Hepatocyte (in vitro differentiated cells): ENCODE measurements at regions not wholly inside any gene's neighbourhood (a gene's known extent, or its start where the extent isn't known, plus 50 kb on each side); places are given as distances from the start of the nearest gene placed in this dataset.

Experiments
- DNase-seq: peaks from one replicate; pipeline ENCODE4 v3.0.0-alpha.2; 2016; ENCODE audit warnings: low spot score
- H2AFZ ChIP-seq: fragments of 200-600 bp; sonication (generic); 2 replicates; pipeline ENCODE4 v1.6.0; 2016; ENCODE audit warnings: antibody characterized with exemption, mild to moderate bottlenecking
- H3K27ac ChIP-seq: fragments of 200-600 bp; sonication (generic); 2 replicates; pipeline ENCODE4 v1.5.1; 2016; ENCODE audit warnings: mild to moderate bottlenecking
- H3K27me3 ChIP-seq: fragments of 200-600 bp; sonication (generic); 2 replicates; pipeline ENCODE4 v1.6.1; 2016
- H3K36me3 ChIP-seq: fragments of 200-600 bp; sonication (generic); replicated peaks from 2 replicates; pipeline ENCODE4 v1.5.1; 2016; ENCODE audit warnings: low read depth; ENCODE audit not compliant: insufficient read depth
- H3K4me1 ChIP-seq: fragments of 200-600 bp; sonication (generic); 2 replicates; pipeline ENCODE4 v1.5.1; 2016; ENCODE audit warnings: mild to moderate bottlenecking, moderate library complexity; ENCODE audit not compliant: insufficient read depth
- H3K4me2 ChIP-seq: fragments of 200-600 bp; sonication (generic); 2 replicates; pipeline ENCODE4 v1.6.0; 2016
- H3K4me3 ChIP-seq: fragments of 200-600 bp; sonication (generic); 2 replicates; pipeline ENCODE4 v1.5.1; 2016; ENCODE audit warnings: mild to moderate bottlenecking
- H3K79me2 ChIP-seq: fragments of 200-600 bp; sonication (generic); 2 replicates; pipeline ENCODE4 v1.6.0; 2017; ENCODE audit warnings: mild to moderate bottlenecking
- H3K9me2 ChIP-seq: fragments of 200-600 bp; sonication (generic); replicated peaks from 2 replicates; pipeline ENCODE4 v1.6.0; 2017; ENCODE audit warnings: mild to moderate bottlenecking; ENCODE audit not compliant: insufficient read depth
- H3K9me3 ChIP-seq: fragments of 200-600 bp; sonication (generic); 2 replicates; pipeline ENCODE4 v1.5.1; 2016; ENCODE audit warnings: low read depth, mild to moderate bottlenecking
- H4K20me1 ChIP-seq: fragments of 200-600 bp; sonication (generic); 2 replicates; pipeline ENCODE4 v1.6.0; 2016; ENCODE audit warnings: mild to moderate bottlenecking; ENCODE audit not compliant: insufficient read depth, poor library complexity, severe bottlenecking
- CTCF ChIP-seq: fragments of 200-600 bp; sonication (generic); IDR thresholded peaks from 2 replicates; pipeline ENCODE4 v1.5.1; 2016; ENCODE audit warnings: antibody characterized with exemption, mild to moderate bottlenecking; ENCODE audit not compliant: poor library complexity
- EZH2 ChIP-seq: fragments of 200-600 bp; sonication (generic); IDR thresholded peaks from 2 replicates; pipeline ENCODE4 v1.6.1; 2016; ENCODE audit warnings: antibody characterized with exemption, mild to moderate bottlenecking, borderline replicate concordance
- EZH2phosphoT487 ChIP-seq: fragments of 200-600 bp; sonication (generic); IDR thresholded peaks from one replicate; pipeline ENCODE4 v1.6.1; 2018; ENCODE audit warnings: antibody characterized with exemption, mild to moderate bottlenecking, low read depth, moderate library complexity; ENCODE audit not compliant: unreplicated experiment, severe bottlenecking
- WGBS: methylation state at CpG from one replicate; pipeline ENCODE4 v1.1.6; 2016; ENCODE audit warnings: low lambda C conversion rate; ENCODE audit errors: missing lambda C conversion rate; 5-methylcytosine and 5-hydroxymethylcytosine counted together

GRCh38 chr3:22236490-22237270 lies 485.7 kb upstream of the ZNF385D start:
- no peak overlapping the region for H3K4me2 ChIP-seq
- no peak for DNase-seq
- TF ChIP-seq EZH2 (no peak), EZH2phosphoT487 (no peak), CTCF (no peak)

DNA sequence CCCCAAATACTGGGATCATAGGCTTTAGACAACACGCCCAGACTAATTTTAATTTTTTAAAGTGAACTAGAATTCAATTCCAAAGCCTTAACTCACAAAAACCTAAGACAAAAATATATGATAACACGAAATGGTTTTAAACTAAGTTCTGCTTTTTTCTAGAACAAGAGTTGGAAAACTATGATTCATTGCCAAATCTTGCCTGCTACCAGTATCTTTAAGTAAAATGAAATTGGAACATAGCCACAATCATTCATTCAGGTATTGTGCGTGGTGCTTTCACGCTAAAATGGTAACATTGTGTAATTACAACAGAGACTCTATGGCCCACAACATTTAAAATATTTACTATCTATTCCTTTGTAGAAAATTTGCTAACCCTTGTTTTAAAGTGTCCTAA lies 488.0 kb upstream of the ZNF385D start:
- H3K9me3 ChIP-seq, result no peaks in the 10 kb centered on the region
- no peaks in the 10 kb centered on the region for H4K20me1 ChIP-seq
- no peak overlapping the region for H3K4me2 ChIP-seq
- H3K9me2 ChIP-seq, result no peaks in the 10 kb centered on the region
- no peaks in the 10 kb centered on the region for H3K4me1 ChIP-seq
- no peak overlapping the region for H3K27ac ChIP-seq
- no peak for DNase-seq
- no peak for TF ChIP-seq CTCF
- no peak for TF ChIP-seq EZH2
- TF ChIP-seq EZH2phosphoT487, result no peak
- no peaks in the 10 kb centered on the region for H3K27me3 ChIP-seq
- H3K79me2 ChIP-seq, result no peaks in the 10 kb centered on the region
- no peaks in the 10 kb centered on the region for H3K36me3 ChIP-seq
- H3K4me3 ChIP-seq, result no peak overlapping the region
- H2AFZ ChIP-seq, result no peak overlapping the region
- WGBS, result 69% methylated on average over 4 of the region's 4 CpGs

More at GRCh38 chr3:22236490-22237270, 485.7 kb upstream of the ZNF385D start:
- Histone ChIP-seq H3K4me3 (no peak overlapping the region), H4K20me1 (no peaks in the 10 kb centered on the region), H3K79me2 (no peaks in the 10 kb centered on the region), H3K27me3 (no peaks in the 10 kb centered on the region), H3K4me1 (no peaks in the 10 kb centered on the region), H2AFZ (no peak overlapping the region), H3K9me3 (no peaks in the 10 kb centered on the region), H3K27ac (no peak overlapping the region), H3K36me3 (no peaks in the 10 kb centered on the region), H3K9me2 (no peaks in the 10 kb centered on the region)
- 85% methylated on average over 3 of the region's 3 CpGs for WGBS

GRCh38 chr3:22241110-22241509 lies 490.1 kb upstream of the ZNF385D start:
- Histone ChIP-seq H3K4me3 (no peak overlapping the region), H3K9me3 (no peaks in the 10 kb centered on the region), H3K36me3 (no peaks in the 10 kb centered on the region), H3K9me2 (no peaks in the 10 kb centered on the region), H3K4me1 (no peaks in the 10 kb centered on the region), H4K20me1 (no peaks in the 10 kb centered on the region), H3K27ac (no peak overlapping the region), H3K27me3 (no peaks in the 10 kb centered on the region), H2AFZ (no peak overlapping the region), H3K79me2 (no peaks in the 10 kb centered on the region), H3K4me2 (no peak overlapping the region)
- 96% methylated on average over 2 of the region's 2 CpGs for WGBS
- no peak for DNase-seq
- TF ChIP-seq EZH2 (no peak), CTCF (no peak), EZH2phosphoT487 (no peak)
